Heart right ventricle (tissue), 16 donors: ENCODE measurements at regions not wholly inside any gene's neighbourhood (a gene's known extent, or its start where the extent isn't known, plus 50 kb on each side); places are given as distances from the start of the nearest gene placed in this dataset.

Experiments
- ATAC-seq, 8 donors: fragments of 200-7000 bp; cut with Tn5 transposase; one replicate each; pipeline ENCODE4 v1.9.1; 2020; ENCODE audit warnings: mild to moderate bottlenecking in 8 of 8, moderate library complexity in 8 of 8, moderate number of reproducible peaks in 1 of 8
- DNase-seq, 2 donors: peaks; one replicate each; pipeline ENCODE4 v3.0.0-alpha.2; 2020
- H3K27ac ChIP-seq, 10 donors: fragments of 200-600 bp; sonication (generic) in 2 of 10; one replicate each; pipeline versions ENCODE4 v1.5.0 to v1.8.0; 2020 to 2022; ENCODE audit warnings: mild to moderate bottlenecking in 3 of 10
- H3K27me3 ChIP-seq, 7 donors: fragments of 200-600 bp; one replicate each; pipeline ENCODE4 v1.8.0; 2021 to 2022; ENCODE audit warnings: mild to moderate bottlenecking in 2 of 7
- H3K36me3 ChIP-seq, 9 donors: fragments of 200-600 bp; sonication (generic) in 1 of 9; one replicate each; pipeline versions ENCODE4 v1.5.0 to v1.8.0; 2020 to 2022; ENCODE audit warnings: mild to moderate bottlenecking in 2 of 9
- H3K4me1 ChIP-seq, 9 donors: fragments of 200-600 bp; sonication (generic) in 1 of 9; one replicate each; pipeline versions ENCODE4 v1.5.0 to v1.8.0; 2020 to 2022; ENCODE audit warnings: mild to moderate bottlenecking in 4 of 9
- H3K4me3 ChIP-seq, 10 donors: fragments of 200-600 bp; sonication (generic) in 2 of 10; one replicate each; pipeline versions ENCODE4 v1.5.0 to v1.8.0; 2020 to 2022; ENCODE audit warnings: mild to moderate bottlenecking in 7 of 10, moderate library complexity in 2 of 10
- H3K9me3 ChIP-seq, 11 donors: fragments of 200-600 bp in 10 of 11; sonication (generic) in 2 of 11; one replicate each; pipeline versions ENCODE4 v1.5.0 to v1.8.0; 2013 to 2022; ENCODE audit warnings: mild to moderate bottlenecking in 2 of 11, control low read depth in 1 of 11, moderate library complexity in 1 of 11
- CTCF ChIP-seq, 9 donors: fragments of 200-600 bp; sonication (generic) in 2 of 9; IDR thresholded peaks; one replicate each; pipeline versions ENCODE4 v1.5.0 to v1.8.0; 2021 to 2022; ENCODE audit warnings: antibody characterized with exemption in 9 of 9, mild to moderate bottlenecking in 5 of 9, moderate library complexity in 1 of 9
- WGBS, 2 donors: extraction: QIAGEN DNeasy Blood & Tissue Kit; methylation state at CpG; one replicate each; pipeline ENCODE4 v1.1.7; 2013; ENCODE audit warnings: inconsistent platforms in 1 of 2; 5-methylcytosine and 5-hydroxymethylcytosine counted together
- intact Hi-C, 10 donors: fragments of 100-400 bp; cut with DNase I; formaldehyde crosslinking; loops; one replicate each; pipeline versions ENCODE4 v1.11.1 to v1.14.2; 2022
- donor health status: Arrhythmogenic right ventricular cardiomyopathy.
- donor health status: ischemic (EF 13 %, LVEDD 7.1; RV severe dilation, severe dysfunction).
- donor health status: healthy with polysubstance abuse.
- donor health status: DM: no; HTN: yes; CAD: no.
- donor health status: DM: no; HTN: no; CAD: no.
- donor health status: ischemic (EF 25% LVEDD 6.9; RV normal size, moderate dysfunction).
- donor health status: ischemic (EF 25% LVEDD 5.7; RV mildly dilated, moderate dysfunction).
- donor health status: healthy.
- donor health status: DM: yes; HTN: yes; CAD: no.
- donor health status: Ischemic cardiomyopathy.
- donor health status: ischemic (EF 35%, LVEDD 5.7; RV mildly dilated, moderate dysfunction).
- donor health status: nonischemic (EF 11% LVEDD 7.7; RV severe dilation, severe dysfunction).
- donor health status: DM: yes; HTN: yes; CAD: no.
- donor health status: PGD.
- donor health status: ischemic (EF 29% LVEDD 5.4; RV normal size, mild dysfunction).
- donor health status: nonischemic (EF 23%, LVEDD 6.1; RV moderate dilation, normal function).

GRCh38 chr5:175207321-175208040 lies 236.5 kb downstream of the DRD1 start:
- no peak for DNase-seq
- WGBS, 2 donors: 61% methylated on average over 18 of the region's 18 CpGs

GRCh38 chr5:175206669-175207068 lies 237.3 kb downstream of the DRD1 start:
- Histone ChIP-seq H3K4me3 (no peak overlapping the region), H3K27ac (no peak overlapping the region), H3K4me1 (no peaks in the 10 kb centered on the region), H3K27me3 (peaks cover 0 to 36% (median 6%) of the 10 kb centered on the region in 7 donors), H3K36me3 (no peaks in the 10 kb centered on the region), H3K9me3 (peaks cover 0 to 4% (median 0%) of the 10 kb centered on the region in 11 donors)
- no peak for DNase-seq
- ATAC-seq: no peak
- TF ChIP-seq CTCF (IDR thresholded peaks at IDR 0.05): no peak
- WGBS, 2 donors: 37 to 38% methylated on average over 4 of the region's 4 CpGs
- intact Hi-C loops: no loop called here

More at GRCh38 chr5:175207321-175208040, 236.5 kb downstream of the DRD1 start:
- no peak for TF ChIP-seq CTCF (IDR thresholded peaks at IDR 0.05)
- Histone ChIP-seq H3K9me3 (peaks cover 0 to 3% (median 0%) of the 10 kb centered on the region in 11 donors), H3K27ac (no peak overlapping the region), H3K4me1 (no peaks in the 10 kb centered on the region), H3K4me3 (no peak overlapping the region), H3K36me3 (no peaks in the 10 kb centered on the region), H3K27me3 (peaks cover 0 to 41% (median 6%) of the 10 kb centered on the region in 7 donors)
- no peak for ATAC-seq
- intact Hi-C loops: no loop called here

GRCh38 chr5:175202463-175203068 lies 241.4 kb downstream of the DRD1 start:
- Histone ChIP-seq H3K4me1 (no peaks in the 10 kb centered on the region), H3K4me3 (no peak overlapping the region), H3K9me3 (peaks cover 0 to 10% (median 0%) of the 10 kb centered on the region in 11 donors), H3K27me3 (peaks cover 0 to 25% (median under 1%) of the 10 kb centered on the region in 7 donors), H3K36me3 (no peaks in the 10 kb centered on the region), H3K27ac (no peak overlapping the region)
- intact Hi-C loops: no loop called here
- no peak for TF ChIP-seq CTCF (IDR thresholded peaks at IDR 0.05)
- ATAC-seq (no peak), DNase-seq (no peak)
- WGBS, 2 donors: 51 to 59% methylated on average over 4 of the region's 4 CpGs

GRCh38 chr5:175201393-175201792 lies 242.6 kb downstream of the DRD1 start:
- peaks cover 0 to 17% (median 3%) of the 10 kb centered on the region in 7 donors for H3K27me3 ChIP-seq
- H3K27ac ChIP-seq: no peak overlapping the region
- WGBS, 2 donors: 69 to 72% methylated on average over 5 of the region's 5 CpGs
- DNase-seq (no peak), ATAC-seq (no peak)
- TF ChIP-seq CTCF (IDR thresholded peaks at IDR 0.05): no peak
- intact Hi-C loops: no loop called here
- H3K9me3 ChIP-seq: peaks cover 0 to 10% (median 0%) of the 10 kb centered on the region in 11 donors
- H3K4me3 ChIP-seq: no peak overlapping the region
- no peaks in the 10 kb centered on the region for H3K36me3 ChIP-seq
- no peaks in the 10 kb centered on the region for H3K4me1 ChIP-seq
